ENCODE measurements at regions not wholly inside any gene's neighbourhood (a gene's known extent, or its start where the extent isn't known, plus 50 kb on each side); places are given as distances from the start of the nearest gene placed in this dataset.
A peak's percentile ranks its signal among the peaks of the same experiment; 100 is the strongest.
"Not testable (repeated sequence)": the region's sequence is repeated elsewhere in the genome, so short reads cannot be mapped to it uniquely, and the experiment has no call there.

- no peak for ATAC-seq
- DNase-seq = no peak
- intact Hi-C loops (cut with DNase I, micrococcal nuclease) = no loop called here
Observed at GRCh38 chr10:30688456-30688855, 58.9 kb upstream of the LYZL2 start.

- intact Hi-C loops (cut with DNase I, micrococcal nuclease) = no loop called here
- DNase-seq = peak; percentile 48 to 77
- peak; percentile 74 for ATAC-seq
Observed at GRCh38 chr10:30687698-30688213, 58.2 kb upstream of the LYZL2 start.

- DNase-seq (no peak), ATAC-seq (no peak)
- intact Hi-C loops (cut with DNase I, micrococcal nuclease) = no loop called here
Observed at GRCh38 chr10:30686708-30687107, 57.2 kb upstream of the LYZL2 start.

GRCh38 chr10:30683496-30683895 lies 53.9 kb upstream of the LYZL2 start:
- no peak for DNase-seq
- no peak for ATAC-seq
- intact Hi-C loops (cut with DNase I, micrococcal nuclease) = no loop called here

GRCh38 chr10:30682377-30683199 lies 53.0 kb upstream of the LYZL2 start:
- intact Hi-C loops (cut with DNase I, micrococcal nuclease); ATAC-seq; DNase-seq: not testable (repeated sequence)

GRCh38 chr10:30680908-30681307 lies 51.4 kb upstream of the LYZL2 start:
- intact Hi-C loops (cut with DNase I, micrococcal nuclease) = no loop called here
- ATAC-seq (no peak), DNase-seq (no peak)
